GM21723 (cell line): ENCODE measurements at regions not wholly inside any gene's neighbourhood (a gene's known extent, or its start where the extent isn't known, plus 50 kb on each side); places are given as distances from the start of the nearest gene placed in this dataset.

Experiments
- ATAC-seq: cut with Tn5 transposase; IDR thresholded peaks from one replicate; pipeline ENCODE4 v1.9.1; 2021; ENCODE audit warnings: mild to moderate bottlenecking, moderate library complexity; ENCODE audit not compliant: unreplicated experiment

DNA sequence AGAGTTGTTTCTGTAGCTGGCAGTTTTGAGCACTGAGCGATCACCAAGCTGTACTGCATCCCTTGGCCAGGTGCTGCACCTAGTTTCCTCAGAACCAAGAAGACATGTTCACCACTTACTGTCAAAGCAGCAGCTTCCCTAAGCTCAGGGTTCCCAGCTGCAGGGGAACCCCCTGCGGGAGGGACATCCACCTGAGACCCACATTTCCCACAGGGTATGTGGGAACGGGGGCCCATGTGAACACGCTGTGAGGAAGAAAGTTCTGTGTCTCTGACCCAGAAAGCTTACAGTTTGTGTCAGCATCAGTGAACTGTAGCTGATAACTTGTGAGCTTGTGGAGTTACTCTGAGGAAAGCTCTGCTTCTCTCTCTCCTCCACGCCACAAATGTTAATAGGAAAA, 436.8 kb upstream of the IGFBP3 start:
- no peak for ATAC-seq

DNA sequence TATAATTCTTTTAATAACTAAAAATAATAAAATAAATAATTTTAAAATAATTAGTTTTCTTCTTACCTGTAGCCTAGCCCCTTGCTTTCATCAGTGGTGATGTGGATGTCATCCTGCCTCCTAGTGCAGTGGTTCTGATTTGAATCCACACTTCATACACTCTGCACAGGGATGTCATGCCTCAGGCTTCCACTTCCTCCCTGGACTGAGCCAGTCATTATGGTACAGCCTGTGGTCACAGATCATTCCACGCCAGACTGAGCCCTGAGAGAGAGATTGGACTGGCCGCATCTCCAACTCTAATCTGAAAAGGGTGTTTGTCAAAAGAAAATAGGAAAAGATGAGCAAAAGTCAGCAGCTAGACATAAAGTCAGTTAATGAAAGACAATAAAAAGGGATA, 436.2 kb upstream of the IGFBP3 start:
- no peak for ATAC-seq

DNA sequence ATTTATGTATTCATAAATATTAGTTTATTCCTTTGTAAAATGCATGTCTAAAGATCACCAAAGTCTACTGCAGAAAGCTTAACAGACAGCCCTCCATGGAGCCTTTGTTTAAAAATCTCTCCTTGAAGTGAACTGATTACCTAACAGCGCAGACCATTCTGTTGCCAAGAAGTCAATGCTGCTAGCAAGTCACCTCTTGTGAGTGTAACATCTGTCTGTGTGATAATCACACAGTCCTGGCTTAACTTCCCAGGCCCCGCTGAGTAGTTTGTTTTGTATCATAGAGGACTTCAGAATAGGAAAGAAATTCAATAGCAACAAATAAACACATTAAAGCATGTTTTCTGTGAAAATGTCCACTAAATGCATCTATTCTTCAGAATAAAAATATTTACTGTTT, 435.3 kb upstream of the IGFBP3 start:
- no peak for ATAC-seq

DNA sequence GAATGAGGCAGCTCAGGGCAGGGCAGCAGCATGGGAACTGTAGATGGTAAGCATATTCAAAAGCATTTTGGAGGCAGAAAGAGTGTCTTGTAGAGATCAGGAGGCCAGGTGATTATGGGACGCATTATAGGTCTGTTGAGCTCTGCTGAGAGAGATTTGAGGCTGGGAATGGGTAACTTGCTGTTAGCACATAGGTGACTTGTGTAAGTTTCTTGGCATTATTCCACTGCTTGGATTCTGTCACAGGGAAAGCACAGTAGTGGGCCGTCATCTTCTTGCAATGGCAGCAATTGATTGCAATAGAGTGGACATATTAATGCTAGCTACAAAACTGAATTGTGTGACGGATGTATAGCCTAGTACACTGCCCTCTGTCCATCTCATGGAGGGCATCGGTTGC, 434.3 kb upstream of the IGFBP3 start:
- ATAC-seq = no peak

DNA sequence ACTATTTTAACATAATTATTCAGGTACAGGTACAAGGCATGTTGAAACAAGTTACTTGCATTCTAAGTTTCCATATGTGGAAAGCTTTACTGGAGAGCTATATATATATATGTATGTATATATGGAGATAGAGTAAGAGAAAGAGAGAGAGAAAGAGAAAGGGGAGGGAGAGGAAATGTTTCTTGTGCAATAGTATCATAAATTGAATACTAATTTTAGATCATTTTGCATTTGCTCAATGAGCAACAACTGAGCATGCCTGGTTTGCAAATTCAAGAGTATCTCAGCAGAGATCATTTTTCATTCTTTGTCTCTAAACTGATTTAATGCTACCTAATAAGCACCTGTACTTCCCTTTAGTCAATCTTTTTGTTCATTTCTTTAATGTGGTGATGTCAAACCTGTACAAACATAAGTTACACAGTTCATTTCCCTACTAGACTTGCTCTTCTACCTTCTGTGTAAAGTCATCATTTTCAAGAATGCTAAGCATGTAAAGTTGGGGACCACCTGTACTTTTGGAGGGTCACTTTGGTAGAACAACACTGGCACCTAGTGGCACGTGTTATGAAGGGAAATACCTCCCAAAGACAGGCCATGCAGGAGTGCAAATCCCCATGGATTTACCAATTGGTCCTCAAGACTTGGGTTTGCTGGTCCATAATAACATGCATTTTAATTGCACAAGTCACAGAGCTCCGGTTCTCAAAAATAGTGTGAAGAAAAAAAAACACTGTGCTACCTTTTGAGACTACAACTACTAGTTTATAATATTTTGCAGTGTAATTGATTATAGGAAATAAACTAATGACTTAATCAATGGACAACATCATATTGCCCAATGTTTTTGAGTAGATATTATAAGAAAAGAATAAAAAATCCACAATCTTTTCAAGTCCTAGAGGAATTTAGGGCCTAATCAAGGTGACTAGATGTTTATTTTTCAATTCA, 431.2 kb upstream of the IGFBP3 start:
- no peak for ATAC-seq

DNA sequence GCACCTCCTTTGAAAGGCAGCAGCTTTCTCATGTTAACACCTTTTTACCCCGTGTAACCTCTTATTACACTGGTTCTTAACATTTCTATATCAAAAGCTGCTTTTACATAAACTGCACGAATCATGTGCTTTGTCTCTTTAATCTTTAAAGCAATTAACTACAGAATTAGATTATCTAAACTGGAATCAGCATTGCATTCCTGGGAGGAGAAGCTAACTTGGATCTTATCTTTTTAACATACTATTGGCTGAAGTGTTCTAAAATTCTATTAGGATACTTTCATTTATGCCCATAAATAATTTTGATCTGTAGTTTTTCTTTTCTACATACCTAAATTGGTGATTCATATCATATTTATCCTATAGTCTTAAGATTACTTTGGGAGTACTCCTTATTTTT, 428.4 kb upstream of the IGFBP3 start:
- ATAC-seq = no peak

DNA sequence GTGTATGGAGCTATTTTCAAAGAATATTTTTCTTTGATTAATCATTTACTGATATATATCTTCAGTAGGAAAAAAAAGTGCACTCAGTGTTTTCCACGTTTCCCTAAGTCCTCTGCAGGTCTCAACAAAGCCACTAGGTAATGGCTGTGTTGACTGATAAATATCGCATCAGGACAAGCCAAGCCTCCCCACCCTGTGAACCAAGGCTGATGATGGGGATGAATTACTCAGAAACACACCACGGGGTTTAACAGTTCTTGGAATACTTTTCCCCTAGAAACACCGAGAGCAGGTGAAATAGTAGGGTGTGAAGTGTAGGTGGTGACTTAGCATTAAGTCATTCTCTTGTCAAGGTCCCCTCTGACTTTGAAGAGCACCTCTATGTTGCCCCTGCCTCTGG, 423.5 kb upstream of the IGFBP3 start:
- ATAC-seq = no peak

DNA sequence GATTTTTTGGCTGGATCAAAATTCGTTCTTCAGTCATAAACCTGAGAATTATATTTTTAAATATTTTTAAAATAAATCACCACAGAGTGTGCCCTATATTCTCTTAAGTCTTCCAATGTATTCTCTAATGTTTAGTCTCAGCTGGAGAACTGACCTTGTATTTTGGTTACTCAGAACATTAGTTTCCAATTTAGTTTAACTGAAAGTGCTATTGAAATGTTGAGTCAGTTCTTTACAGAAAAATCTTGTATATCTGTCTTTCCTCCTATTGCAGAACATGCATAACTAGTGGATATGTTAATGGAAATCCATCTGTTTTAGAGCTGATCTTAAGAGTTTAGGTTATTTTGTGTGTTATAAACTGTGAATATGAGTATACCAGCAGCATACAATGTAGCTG, 422.7 kb upstream of the IGFBP3 start:
- ATAC-seq = no peak

DNA sequence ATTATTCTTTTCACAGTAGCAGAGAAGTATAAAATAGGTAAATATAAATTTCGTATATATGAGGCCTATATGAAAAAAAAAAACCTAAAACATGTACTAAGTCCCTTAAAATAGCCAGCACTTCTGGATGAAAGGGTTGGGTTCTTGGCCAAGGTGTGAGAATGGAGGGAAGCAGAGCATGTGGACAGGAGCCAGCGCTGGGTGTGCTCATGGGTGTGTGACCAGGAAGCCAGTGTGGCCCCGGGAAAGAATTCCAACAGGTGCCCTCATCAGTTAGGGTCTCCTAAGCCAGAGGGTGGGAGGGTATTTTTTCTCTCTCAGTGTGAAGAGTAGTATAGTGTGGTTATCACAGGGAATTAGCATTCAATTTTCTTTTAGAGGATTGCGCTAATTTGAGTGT, 401.9 kb upstream of the IGFBP3 start:
- no peak for ATAC-seq

DNA sequence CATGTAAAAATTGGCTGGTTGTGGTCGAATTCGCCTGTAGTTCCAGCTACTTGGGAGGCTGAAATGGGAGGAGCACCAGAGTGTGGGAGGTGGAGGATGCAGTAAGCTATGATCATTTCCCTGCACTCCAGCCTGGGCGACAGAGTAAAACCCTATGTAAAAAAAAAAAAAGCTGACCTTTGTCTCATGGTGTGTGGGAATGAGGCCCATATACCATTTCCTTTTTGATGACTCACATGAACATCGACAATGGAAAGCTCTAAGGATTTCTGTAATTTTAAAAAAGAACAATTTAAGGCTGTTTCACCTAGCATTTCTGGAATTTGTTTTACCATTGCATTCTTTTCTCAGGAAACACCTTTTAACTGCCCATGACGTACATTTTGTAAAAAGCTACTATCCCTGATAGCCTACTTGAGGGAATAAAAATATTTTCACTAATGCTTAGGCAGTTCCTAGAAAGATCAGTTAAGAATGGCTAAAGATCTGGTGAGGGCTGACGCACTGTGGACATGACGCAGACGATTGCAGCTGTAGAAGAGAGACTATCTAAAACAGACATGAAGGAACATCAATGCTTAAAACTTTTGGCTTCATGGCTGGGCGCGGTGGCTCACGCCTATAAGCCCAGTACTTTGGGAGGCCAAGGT, 400.6 kb upstream of the IGFBP3 start:
- ATAC-seq = no peak

DNA sequence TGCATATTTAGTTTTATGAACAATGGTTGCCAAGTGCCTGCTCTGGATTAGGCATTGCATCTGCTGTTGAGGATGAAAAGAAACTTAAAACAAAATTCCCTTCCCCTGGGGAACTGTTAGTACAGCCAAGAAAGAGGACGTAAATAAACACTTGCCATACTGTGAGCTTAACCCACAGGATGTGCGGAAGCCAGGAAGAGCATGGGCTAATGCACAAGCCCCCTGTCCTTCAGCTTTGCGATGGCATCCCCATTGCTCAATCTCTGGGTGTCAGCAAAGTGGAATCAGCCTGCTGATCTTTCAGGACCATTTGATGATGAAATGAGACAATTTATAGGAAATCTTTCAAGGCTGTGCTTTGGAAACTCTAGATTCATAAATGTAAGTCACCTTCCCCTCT, 399.9 kb upstream of the IGFBP3 start:
- ATAC-seq = no peak

DNA sequence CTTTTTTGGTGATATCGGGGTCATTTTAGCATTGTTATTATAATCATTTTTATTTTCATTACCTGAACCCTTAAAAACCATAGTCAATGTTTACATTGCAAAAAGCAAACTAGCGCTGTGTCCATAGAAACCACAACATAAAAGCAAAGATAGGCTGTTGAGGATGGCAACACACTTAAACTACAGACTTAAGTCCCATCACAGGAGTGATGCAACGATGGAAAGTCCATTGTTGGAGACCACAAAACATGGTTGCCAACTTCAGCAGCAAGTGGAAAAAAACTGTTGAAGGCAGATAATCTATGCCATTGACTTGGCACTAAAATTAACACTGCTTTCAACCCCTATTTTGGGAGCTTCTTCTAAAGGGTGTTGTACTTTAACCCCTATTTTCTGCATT, 398.8 kb upstream of the IGFBP3 start:
- no peak for ATAC-seq

DNA sequence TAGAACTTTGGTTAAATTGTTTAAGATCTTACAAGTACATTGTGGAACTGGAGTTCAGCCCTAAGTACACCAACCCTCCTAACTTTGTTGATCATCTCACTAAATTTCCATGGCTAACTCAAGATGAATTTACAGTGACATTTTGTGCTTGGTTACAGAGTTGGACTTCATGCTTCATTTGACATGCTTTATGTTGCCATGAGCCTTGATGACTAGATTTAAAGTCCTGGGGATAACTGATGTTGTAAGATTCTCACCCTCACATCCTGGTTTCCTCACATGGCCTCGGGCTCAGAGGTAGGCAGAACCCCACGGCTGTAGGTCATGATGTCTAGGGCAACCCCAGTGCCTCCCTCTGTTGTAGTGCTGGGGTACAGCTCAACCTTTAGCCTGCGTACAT, 397.2 kb upstream of the IGFBP3 start:
- no peak for ATAC-seq

DNA sequence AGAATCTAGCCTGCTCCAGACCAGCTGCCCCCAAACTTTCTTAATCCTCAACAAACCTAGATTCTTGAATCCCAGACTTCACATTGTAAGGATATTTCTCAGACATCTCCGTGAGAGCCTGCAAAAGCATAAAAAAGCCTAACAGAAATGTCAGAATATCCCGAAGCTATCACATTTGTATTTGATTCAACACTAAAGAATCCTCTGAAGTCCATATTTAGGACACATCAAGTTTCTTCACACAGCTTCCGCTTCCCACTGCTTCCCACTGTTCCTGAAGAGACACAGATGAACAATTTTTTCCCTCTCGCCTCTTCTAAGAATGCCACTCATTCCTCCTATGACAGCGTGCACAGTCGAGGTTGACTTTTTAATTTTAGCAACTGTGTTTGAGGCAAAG, 396.2 kb upstream of the IGFBP3 start:
- no peak for ATAC-seq

DNA sequence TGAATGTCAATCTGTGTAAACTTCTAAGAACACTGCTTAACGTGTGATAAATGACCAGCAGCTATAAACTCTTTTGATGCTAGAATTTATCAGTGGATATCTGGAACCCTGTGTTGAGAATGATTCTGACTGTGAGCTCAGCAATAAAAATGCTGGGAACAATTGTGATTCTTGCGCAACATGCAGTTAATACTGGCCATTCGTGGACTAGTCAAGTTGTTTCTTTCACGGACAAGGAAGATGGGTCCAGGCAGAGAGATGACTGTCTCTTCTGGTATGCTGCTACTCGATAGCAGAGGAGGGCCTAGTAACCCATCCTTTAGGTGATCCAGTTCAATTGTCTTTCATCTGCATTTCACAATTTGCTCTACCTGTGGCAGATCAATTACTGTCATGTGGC, 394.8 kb upstream of the IGFBP3 start:
- no peak for ATAC-seq

DNA sequence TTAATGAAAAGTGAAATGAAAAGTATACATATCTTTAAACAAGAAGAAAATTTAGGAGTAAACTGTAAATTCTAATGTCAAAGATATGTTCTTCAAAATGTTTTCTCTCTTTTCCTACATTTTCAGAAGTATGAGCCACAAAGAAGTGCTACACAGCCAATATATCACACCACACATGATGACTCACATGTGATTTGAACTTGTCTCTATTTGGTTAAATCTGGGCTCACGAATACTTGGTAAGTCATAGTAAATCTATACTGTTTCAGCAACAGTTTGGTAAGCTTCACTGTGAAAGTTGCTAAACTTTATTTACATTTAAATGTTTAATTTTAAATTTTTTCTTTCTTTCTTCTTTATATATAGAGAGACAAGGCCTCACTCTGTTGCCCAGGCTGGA, 380.6 kb upstream of the IGFBP3 start:
- ATAC-seq = no peak

DNA sequence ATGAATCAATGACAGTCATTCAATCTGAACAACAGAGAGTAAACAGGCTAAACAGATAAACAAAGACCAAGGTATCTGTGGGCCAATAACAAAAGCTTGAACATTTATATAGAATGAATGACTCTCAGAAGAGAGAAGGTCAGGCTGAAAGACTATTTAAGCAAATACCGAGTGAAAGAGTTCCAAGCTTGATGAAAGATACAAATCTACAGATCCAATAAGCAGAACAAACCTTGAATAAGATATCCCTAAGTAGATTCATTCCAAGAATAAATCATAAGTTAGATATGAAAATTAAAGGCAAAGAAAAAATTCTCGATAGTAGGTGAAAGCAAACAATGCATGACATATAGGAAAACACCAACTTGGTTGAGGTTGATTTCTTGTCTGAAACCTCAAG, 376.4 kb upstream of the IGFBP3 start:
- ATAC-seq = no peak

DNA sequence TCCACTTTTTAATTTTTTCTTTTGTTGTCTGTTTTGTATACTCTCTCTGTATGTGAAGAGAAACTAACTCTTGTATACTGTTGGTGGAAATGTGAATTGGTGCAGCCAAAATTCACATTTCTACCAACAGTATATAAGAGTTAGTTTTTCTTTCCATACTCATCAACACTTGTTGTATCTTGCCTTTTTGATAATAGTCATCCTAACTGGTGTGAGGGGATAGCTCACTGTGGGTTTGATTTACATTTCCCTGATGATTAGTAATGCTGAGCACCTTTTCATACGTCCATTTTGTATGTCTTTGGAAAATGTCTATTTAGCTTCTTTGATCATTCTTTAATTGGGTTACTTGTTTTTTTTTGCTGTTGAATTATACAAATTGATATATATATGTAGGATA, 375.5 kb upstream of the IGFBP3 start:
- ATAC-seq = no peak

DNA sequence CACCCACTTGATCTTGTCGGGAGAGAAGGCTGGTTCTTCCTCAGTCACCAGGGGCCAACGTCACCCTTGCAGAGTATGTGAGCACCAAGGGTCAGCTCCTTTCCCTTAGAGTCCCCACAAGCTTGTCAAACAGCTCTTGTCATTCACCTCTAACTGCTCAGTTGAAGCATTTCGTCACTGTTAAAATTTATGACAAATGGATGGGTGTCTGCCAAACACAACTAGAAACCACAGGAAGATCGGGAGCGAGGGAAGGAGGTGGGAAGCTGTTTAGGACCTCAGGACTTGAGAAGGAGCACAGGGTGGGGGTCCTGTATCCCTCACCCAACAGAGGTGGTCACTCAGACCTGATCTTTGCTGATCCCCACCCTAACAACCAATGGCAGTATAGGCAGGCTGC, 373.3 kb upstream of the IGFBP3 start:
- ATAC-seq = no peak

DNA sequence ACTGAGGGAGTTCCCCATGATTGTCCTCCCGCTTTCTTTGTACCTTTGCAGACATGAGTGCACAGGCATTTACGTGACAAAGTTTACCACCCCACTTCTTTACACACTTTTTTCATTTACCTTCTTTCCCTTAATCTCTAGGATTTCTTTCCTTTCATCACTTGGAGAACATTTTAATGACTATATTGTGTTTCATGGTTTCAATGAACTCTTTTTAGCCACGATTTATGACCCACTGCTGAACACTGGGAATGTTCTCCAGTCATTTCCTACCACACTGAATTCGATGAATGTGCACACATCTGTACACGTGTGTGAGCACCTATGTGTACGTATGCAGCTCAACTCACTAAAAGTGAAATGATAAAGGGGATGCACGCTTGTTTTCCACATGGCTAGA, 371.7 kb upstream of the IGFBP3 start:
- ATAC-seq = no peak

DNA sequence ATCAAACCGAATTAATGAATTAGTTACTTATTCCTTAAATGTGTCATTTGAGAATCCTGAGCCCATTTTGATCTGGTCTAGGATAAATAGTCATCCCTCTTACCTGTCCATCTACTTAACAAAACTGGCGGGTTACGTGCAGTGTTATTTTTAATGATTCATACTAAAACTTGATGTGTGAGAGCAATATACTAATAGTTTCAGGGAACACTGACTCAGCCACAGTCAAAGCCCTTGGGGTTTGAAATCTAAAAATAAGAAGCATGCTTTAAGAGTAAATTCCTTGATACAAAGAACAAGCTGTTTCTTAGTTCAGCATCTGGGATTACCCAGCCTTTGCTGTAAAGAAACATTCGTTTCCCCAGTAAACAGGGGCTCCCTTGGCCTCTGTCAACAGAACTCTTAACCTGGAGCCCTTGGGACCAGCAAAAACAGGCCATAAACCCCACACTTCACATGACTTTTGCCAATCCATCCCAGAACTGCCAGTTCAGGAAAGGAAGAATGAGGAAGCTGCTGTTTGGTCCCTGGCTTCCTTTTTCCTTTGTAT, 370.6 kb upstream of the IGFBP3 start:
- peak; percentile 76 for ATAC-seq

DNA sequence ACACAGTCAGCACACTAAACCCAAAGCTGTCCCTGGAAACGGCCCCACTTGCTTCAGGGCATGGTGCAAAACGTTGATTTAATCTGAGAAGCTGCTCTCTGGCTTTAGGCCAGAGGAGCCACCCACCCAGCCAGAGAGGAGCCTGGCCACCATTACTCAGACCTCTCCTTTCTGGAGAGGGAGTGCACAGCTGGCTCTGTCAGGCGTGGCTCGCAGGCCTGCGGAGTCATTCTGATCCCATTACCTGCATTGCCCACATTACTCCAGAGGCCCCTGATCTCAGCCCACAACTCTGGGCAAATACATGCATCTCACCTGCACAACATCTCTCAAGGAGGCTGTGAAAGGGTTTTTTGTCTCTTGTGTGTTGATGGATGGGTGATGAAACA, 370.0 kb upstream of the IGFBP3 start:
- ATAC-seq = peak; percentile 53
